GM21360 (cell line): ENCODE measurements at regions not wholly inside any gene's neighbourhood (a gene's known extent, or its start where the extent isn't known, plus 50 kb on each side); places are given as distances from the start of the nearest gene placed in this dataset.

ENCODE experiments used
- ATAC-seq: cut with Tn5 transposase; IDR thresholded peaks from one replicate; pipeline ENCODE4 v1.9.1; 2021; ENCODE audit warnings: mild to moderate bottlenecking, moderate library complexity; ENCODE audit not compliant: unreplicated experiment

DNA sequence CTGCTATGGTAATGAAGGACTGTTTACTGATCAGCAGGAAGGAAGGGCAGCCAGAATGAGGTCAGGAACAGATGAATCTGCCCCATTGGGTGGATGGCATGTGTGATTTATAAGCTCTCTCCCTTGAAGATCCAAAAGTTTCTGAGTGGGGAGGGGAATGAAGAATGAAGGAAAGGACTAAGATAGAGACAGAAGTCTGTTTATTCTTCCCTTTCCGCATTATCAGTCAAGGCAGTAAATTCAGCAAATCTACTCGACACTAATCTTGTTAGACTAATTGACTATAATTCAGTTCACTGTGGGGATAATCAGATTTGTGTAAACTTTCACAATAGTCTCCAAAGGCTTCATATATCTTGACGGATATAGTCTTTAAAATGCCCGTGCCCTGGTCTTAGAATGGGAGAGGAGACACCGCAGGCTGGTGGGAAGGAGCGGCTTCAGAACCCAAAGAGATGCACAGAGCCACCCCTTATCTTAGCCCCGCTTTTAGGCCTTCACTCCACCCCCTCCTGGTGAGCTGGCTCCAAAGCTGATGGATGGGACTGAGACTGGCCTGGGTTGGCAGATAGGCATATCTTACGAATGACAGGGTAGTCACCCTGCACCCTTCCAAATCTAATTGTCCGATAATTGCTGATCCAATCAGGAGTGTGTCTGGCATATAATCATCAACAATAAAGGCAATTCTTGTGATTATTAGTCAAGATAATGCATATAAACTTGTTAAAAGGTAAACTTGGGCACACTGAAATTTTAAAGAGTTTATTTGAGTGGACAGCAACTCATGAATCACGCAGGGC lies 76.0 kb upstream of the PPM1J start:
- no peak for ATAC-seq

DNA sequence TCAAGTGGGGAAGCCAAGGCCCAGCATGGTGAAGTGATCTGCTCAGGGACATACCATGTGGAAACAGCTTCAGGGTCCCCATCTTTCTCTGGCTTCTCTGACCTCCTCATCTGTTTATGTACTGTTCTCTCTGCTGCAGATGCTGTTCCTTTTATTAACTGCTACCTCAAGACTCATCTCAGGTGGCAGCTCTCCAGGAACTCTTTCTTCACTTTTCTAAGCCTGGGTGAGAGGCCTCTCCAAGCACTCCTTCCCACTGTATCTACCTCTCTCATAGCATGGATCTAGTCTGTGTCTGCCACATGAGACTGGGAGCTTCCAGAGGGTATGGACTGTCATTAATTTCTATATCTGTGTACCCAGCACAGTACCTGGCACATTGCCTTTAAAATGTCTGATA lies 73.4 kb upstream of the PPM1J start:
- ATAC-seq, result no peak

DNA sequence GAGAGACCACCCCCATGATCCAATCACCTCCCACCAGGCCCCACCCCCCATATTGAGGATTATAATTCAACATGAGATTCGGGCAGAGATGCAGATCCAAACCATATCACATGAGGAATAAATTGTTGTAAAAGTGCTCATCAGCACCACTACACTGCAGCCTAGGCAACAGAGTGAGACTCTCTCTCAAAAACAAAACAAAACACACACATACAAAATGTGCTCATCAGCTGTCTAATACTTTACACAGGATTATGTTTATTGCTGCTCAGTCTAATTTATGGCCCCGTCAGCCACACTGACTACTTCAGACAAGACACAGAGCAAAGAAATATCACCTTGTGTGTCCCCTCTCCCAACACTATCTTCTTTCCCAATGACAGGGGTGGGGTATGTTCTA lies 72.9 kb upstream of the PPM1J start:
- no peak for ATAC-seq

DNA sequence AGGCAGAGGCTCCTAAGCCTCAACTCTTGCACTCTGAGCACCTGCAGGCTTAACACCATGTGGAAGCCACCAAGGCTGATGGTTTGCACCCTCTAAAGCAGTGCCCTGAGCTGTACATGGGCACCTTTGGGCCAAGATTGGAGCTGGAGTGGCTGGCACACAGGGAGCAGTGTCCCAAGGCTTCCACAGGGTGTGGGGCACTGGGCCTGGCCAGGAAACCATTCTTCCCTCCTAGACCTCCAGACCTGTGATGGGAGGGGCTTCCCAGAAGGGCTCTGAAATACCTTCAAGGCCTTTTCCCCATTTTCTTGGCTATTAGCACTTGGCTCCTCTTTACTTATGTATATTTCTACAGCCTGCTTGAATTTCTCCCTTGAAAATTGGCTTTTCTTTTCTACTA lies 67.9 kb upstream of the PPM1J start:
- no peak for ATAC-seq

GRCh38 chr1:112779665-112780526 lies 64.8 kb upstream of the PPM1J start:
- no peak for ATAC-seq

DNA sequence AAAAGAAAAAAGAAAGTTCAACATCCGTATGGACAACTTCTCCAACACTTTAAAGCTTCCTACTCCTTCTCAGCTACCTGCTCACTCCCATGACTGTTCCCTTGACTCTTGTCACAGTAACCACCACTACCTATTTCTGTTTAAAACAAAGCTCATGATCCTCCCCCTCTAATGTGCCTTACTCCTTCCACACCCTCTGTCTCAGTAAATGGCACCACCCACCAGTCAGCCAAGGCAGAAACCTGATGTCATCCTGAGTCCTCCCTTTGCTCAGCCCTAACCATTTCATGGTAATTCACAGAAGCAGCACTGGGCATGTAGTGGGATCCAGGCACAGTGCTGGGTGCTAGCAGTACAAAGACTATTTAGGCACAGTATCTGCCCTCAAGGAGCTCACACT lies 63.0 kb upstream of the PPM1J start:
- ATAC-seq, result no peak

DNA sequence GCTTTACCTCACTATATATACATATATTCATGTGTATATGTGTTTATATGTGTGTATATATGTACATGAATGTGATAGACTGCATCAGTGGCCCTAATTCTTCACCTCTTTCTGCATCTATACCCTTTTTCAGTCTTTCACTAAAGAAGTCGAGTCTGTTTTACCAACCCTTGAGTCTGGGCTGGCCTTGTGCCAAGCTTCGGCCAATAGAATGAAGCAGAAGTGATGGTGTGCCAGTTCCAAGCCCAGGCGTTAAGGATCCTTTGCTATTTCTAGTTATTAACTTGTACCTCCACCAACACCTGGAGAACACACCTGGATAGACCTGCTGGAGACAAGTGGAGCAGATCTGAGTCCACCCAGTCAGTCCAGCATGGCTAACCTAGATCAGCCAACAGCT lies 61.6 kb upstream of the PPM1J start:
- no peak for ATAC-seq

DNA sequence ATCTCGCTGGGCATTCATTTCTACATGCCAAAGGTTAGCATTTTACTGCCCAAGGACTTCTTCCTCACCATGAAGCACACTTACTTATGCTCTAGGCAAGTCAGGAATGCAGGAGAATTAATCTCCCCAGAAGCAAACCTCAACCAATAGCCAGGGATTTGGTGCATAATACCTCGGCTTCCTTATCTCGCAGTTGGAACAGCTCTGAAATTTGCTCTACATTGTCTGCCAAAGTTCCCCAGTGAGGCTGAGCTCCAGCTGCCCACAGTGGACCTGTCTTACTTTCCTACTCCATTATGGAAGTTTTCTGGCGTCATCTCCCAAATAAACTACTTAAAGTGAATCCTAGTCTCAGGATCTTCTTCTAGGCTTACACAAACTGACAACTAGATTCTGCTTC lies 57.6 kb upstream of the PPM1J start:
- no peak for ATAC-seq

DNA sequence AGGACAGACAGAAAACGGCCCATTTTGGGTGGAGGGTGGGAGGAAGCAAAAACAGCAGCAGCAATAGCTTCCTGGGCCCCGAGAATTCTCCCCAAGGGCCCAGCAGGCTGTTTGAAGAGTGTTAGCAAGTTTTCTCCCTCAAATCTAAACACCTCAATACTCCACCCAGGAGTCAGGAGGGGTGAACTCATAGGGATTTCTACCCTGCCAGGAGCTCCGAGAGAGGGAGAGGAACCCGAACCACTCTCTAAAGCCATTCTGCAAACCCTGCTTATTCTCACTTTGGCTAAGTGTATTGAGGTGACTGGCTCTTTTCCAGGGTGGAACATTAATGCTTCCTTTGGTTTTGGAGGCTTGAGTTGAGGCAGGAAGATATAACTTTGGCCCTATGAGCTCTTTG lies 55.6 kb upstream of the PPM1J start:
- no peak for ATAC-seq

DNA sequence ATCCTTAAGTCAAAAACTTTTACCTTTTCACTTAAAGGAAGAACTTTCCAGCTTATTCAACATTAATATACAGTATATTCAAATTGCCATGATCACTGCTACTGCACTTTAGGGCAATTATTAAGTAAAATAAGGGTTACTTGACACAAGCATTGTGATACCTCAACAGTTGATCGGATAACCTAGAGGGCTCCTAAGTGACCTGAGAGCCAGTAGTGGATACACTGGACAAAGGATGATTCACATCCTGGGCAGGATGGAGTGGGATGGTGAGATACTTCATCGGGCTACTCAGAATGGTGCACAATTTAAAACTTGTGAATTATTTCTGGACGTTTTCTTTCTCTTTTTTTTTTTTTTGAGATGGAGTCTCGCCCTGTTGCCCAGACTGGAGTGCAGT lies 54.5 kb upstream of the PPM1J start:
- ATAC-seq, result no peak

DNA sequence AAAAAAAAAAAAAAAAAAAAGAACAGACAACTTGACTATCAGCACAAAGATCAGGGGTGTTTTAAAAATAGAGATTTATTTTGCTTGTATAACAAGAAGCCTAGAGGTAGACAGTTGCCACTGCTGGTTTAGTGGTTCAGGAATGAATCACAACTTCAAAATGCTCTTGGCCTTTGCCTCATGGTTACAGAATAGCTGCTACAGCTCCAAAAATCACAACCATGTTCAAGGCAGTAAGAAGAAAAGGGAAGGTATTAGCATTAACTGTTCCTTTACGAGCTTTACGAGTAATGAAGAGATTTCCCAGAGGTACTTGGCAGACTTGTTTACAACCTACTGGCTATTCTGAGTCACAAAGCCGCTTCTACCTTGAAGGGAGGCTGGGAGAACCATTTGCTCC lies 52.5 kb upstream of the PPM1J start:
- no peak for ATAC-seq
